Colonic mucosa (tissue), 4 donors: ENCODE measurements at regions not wholly inside any gene's neighbourhood (a gene's known extent, or its start where the extent isn't known, plus 50 kb on each side); places are given as distances from the start of the nearest gene placed in this dataset.

Experiments
- DNase-seq: peaks from one replicate; pipeline ENCODE4 v3.0.0-alpha.2; 2020
- H3K27ac ChIP-seq: fragments of 200-600 bp; one replicate; pipeline ENCODE4 v1.8.0; 2021
- H3K27me3 ChIP-seq: fragments of 200-600 bp; one replicate; pipeline ENCODE4 v1.8.0; 2021
- H3K36me3 ChIP-seq: fragments of 200-600 bp; one replicate; pipeline ENCODE4 v1.8.0; 2021
- H3K4me1 ChIP-seq: fragments of 200-600 bp; one replicate; pipeline ENCODE4 v1.8.0; 2021; ENCODE audit warnings: mild to moderate bottlenecking
- H3K4me3 ChIP-seq: fragments of 200-600 bp; one replicate; pipeline ENCODE4 v1.8.0; 2021
- H3K9ac ChIP-seq, 2 donors: one replicate each; pipeline ENCODE4 v1.7.0; 2013; ENCODE audit warnings: control low read depth in 2 of 2, low read depth in 2 of 2, low read length in 2 of 2
- H3K9me3 ChIP-seq: fragments of 200-600 bp; one replicate; pipeline ENCODE4 v1.8.0; 2021
- CTCF ChIP-seq: fragments of 200-600 bp; IDR thresholded peaks from one replicate; pipeline ENCODE4 v1.8.0; 2022; ENCODE audit warnings: antibody characterized with exemption, mild to moderate bottlenecking
- intact Hi-C: fragments of 100-400 bp; cut with DNase I; formaldehyde crosslinking; loops from one replicate; pipeline ENCODE4 v1.14.1; 2022
- donor health status: healthy.
- donor health status: DM: no; HTN: no; CAD: no.
- donor health status: DM: no; HTN: no; CAD: no.

DNA sequence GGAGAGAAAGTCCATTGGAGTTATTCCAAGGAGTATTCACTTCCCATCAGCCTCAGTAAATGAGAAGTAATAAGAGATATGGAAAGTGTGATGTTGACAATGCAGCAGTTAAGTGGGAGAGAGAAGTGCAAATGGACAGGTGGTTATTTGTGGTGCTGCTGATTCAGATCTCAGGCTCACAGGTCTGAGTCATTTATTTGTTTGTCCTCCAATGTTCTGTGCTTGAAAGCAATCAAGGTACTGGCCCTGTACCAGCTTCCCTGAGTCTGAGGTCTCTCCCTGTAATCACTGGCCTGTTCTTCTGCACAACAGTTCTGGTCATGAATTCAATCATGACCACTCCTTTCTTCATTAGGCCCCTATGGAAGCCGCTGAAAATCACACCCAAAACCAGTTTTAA is 827.7 kb downstream of the MAFB start:
- Histone ChIP-seq H3K27me3 (no peaks in the 10 kb centered on the region), H3K4me3 (no peak overlapping the region), H3K36me3 (no peaks in the 10 kb centered on the region), H3K4me1 (no peaks in the 10 kb centered on the region), H3K27ac (no peak overlapping the region), H3K9ac (no peak overlapping the region), H3K9me3 (no peaks in the 10 kb centered on the region)
- DNase-seq = no peak
- no peak for TF ChIP-seq CTCF
- intact Hi-C loops = no loop called here

DNA sequence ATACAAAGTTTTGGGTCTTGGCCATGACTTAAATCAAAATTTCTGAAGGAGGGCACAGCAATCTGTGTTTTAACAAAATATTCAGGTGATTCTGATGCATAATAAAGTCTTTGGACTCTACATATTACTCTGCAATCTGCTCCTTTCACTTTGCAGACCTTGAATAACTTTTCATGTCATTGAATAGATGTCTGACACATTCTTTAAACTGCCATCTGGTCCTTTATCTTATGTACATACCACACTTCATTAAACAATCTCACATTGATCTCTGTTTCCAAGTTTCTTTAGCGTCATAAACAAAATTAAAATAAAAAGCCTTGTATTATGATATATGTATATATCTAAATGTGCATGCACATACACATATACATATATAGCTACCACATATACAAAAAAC is 831.2 kb downstream of the MAFB start:
- Histone ChIP-seq H3K27ac (no peak overlapping the region), H3K9ac (no peak overlapping the region), H3K4me1 (no peaks in the 10 kb centered on the region), H3K9me3 (no peaks in the 10 kb centered on the region), H3K27me3 (no peaks in the 10 kb centered on the region), H3K4me3 (no peak overlapping the region), H3K36me3 (no peaks in the 10 kb centered on the region)
- no peak for DNase-seq
- intact Hi-C loops = no loop called here
- no peak for TF ChIP-seq CTCF

- H3K36me3 ChIP-seq = no peaks in the 10 kb centered on the region
- no peak for DNase-seq
- H3K9me3 ChIP-seq = no peaks in the 10 kb centered on the region
- no peaks in the 10 kb centered on the region for H3K4me1 ChIP-seq
- no peaks in the 10 kb centered on the region for H3K27me3 ChIP-seq
- intact Hi-C loops = no loop called here
- H3K27ac ChIP-seq = no peak overlapping the region
- TF ChIP-seq CTCF = no peak
- no peak overlapping the region for H3K4me3 ChIP-seq
- H3K9ac ChIP-seq = no peak overlapping the region
These were observed 831.8 kb downstream of the MAFB start for GRCh38 chr20:39857187-39857586.

GRCh38 chr20:39855799-39856198 is 833.2 kb downstream of the MAFB start:
- TF ChIP-seq CTCF = no peak
- H3K9me3 ChIP-seq = no peaks in the 10 kb centered on the region
- no peak for DNase-seq
- no peak overlapping the region for H3K27ac ChIP-seq
- no peaks in the 10 kb centered on the region for H3K36me3 ChIP-seq
- no peaks in the 10 kb centered on the region for H3K4me1 ChIP-seq
- intact Hi-C loops = no loop called here
- no peak overlapping the region for H3K9ac ChIP-seq
- no peak overlapping the region for H3K4me3 ChIP-seq
- H3K27me3 ChIP-seq = no peaks in the 10 kb centered on the region

- Histone ChIP-seq H3K4me1 (no peaks in the 10 kb centered on the region), H3K27ac (no peak overlapping the region), H3K9ac (no peak overlapping the region), H3K27me3 (no peaks in the 10 kb centered on the region), H3K9me3 (no peaks in the 10 kb centered on the region), H3K4me3 (no peak overlapping the region), H3K36me3 (no peaks in the 10 kb centered on the region)
- no peak for DNase-seq
- no peak for TF ChIP-seq CTCF
- intact Hi-C loops = no loop called here
These were observed 834.0 kb downstream of the MAFB start for GRCh38 chr20:39855056-39855455.

DNA sequence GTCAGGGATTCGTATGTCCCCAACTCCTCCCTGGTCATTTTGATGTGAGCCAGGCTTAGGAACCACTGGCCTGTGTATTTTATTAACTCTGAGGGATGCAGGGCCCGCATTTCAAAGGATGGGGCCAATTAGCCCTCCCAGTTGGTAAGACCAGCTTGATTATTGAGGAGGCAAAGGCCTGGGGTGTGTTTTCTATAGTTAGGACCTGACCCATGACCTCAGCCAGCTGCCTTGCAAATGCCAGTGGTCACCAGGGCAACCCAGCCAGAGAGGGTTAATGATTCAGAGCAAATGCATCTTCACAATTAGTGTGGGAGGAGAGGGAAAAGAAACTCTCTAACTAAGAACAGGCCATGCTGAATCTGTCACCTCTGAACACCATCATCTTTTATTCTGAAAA is 835.4 kb downstream of the MAFB start:
- H3K36me3 ChIP-seq = no peaks in the 10 kb centered on the region
- no peaks in the 10 kb centered on the region for H3K9me3 ChIP-seq
- intact Hi-C loops = no loop called here
- H3K27ac ChIP-seq = no peak overlapping the region
- no peak for DNase-seq
- no peak overlapping the region for H3K9ac ChIP-seq
- no peaks in the 10 kb centered on the region for H3K27me3 ChIP-seq
- TF ChIP-seq CTCF = no peak
- no peak overlapping the region for H3K4me3 ChIP-seq
- no peaks in the 10 kb centered on the region for H3K4me1 ChIP-seq
